Body of pancreas (tissue), 4 donors: ENCODE measurements at regions not wholly inside any gene's neighbourhood (a gene's known extent, or its start where the extent isn't known, plus 50 kb on each side); places are given as distances from the start of the nearest gene placed in this dataset.

Source experiments
- CTCF ChIP-seq, 7 experiments: fragments of 450-650 bp in 4 of 7; fragments of 200-600 bp in 3 of 7; sonication (generic) in 3 of 7; IDR thresholded peaks; one replicate each; pipeline ENCODE4 v1.5.1; 2016 to 2019; ENCODE audit warnings: antibody characterized with exemption in 7 of 7
- POLR2A ChIP-seq, 3 donors: fragments of 450-650 bp; IDR thresholded peaks; one replicate each; pipeline ENCODE4 v1.6.1; 2016; ENCODE audit warnings: antibody characterized with exemption in 3 of 3, mild to moderate bottlenecking in 2 of 3

- no peak for TF ChIP-seq CTCF (IDR thresholded peaks at IDR 0.05)
- TF ChIP-seq POLR2A (IDR thresholded peaks at IDR 0.05): no peak
Measured at GRCh38 chr15:60222404-60222803, 175.4 kb downstream of the ANXA2 start.
